ENCODE measurements at regions not wholly inside any gene's neighbourhood (a gene's known extent, or its start where the extent isn't known, plus 50 kb on each side); places are given as distances from the start of the nearest gene placed in this dataset.

DNA sequence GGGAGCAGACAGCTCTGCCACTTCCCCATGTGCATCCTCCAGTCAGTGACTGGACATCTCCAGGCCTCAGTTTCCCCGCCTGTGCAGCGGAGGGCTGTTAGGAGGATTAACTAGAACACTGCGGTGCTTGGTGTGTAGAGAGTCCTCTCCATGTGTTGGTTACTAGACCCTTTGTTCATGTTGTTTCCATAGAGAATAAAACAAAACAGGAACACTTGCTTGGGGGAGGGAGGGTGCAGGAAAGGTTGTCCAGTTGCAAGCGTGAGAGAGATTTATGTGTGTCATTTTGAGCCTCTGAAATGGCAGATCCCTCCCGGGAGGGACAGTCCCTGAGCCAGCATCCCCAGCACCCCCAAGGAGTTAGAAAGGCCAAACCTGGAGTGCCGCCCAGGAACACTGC, 184.0 kb upstream of the LYSMD4 start:
- H3K9me3 ChIP-seq (ENCODE audit: control insufficient read depth in 4 of 4, low read length in 3 of 4): no peaks in the 10 kb centered on the region
- no peaks in the 10 kb centered on the region for H3K27me3 ChIP-seq (ENCODE audit: control insufficient read depth in 4 of 4, insufficient read depth in 4 of 4, low read length in 3 of 4)
- no peak overlapping the region for H3K4me3 ChIP-seq (ENCODE audit: low read depth in 1 of 3, low read length in 3 of 3)
- H3K9ac ChIP-seq (ENCODE audit: low read depth in 1 of 2, low read length in 2 of 2): no peak overlapping the region
- DNase-seq (ENCODE audit: low spot score): no peak
- no peaks in the 10 kb centered on the region for H3K36me3 ChIP-seq (ENCODE audit: control insufficient read depth in 4 of 4, insufficient read depth in 3 of 4, low read depth in 1 of 4, low read length in 3 of 4)
- WGBS: 76% methylated on average over 6 of the region's 6 CpGs
- no peak for TF ChIP-seq JUND (IDR thresholded peaks at IDR 0.05)
- TF ChIP-seq, protein P1, sequence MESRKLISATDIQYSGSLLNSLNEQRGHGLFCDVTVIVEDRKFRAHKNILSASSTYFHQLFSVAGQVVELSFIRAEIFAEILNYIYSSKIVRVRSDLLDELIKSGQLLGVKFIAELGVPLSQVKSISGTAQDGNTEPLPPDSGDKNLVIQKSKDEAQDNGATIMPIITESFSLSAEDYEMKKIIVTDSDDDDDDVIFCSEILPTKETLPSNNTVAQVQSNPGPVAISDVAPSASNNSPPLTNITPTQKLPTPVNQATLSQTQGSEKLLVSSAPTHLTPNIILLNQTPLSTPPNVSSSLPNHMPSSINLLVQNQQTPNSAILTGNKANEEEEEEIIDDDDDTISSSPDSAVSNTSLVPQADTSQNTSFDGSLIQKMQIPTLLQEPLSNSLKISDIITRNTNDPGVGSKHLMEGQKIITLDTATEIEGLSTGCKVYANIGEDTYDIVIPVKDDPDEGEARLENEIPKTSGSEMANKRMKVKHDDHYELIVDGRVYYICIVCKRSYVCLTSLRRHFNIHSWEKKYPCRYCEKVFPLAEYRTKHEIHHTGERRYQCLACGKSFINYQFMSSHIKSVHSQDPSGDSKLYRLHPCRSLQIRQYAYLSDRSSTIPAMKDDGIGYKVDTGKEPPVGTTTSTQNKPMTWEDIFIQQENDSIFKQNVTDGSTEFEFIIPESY (IDR thresholded peaks at IDR 0.05): no peak
- no peak for TF ChIP-seq NR2F2 (IDR thresholded peaks at IDR 0.05)
- no peak for TF ChIP-seq TAF1 (conservative IDR thresholded peaks at IDR 0.05)
- TF ChIP-seq RAD21 (IDR thresholded peaks at IDR 0.05): no peak
- no peak for TF ChIP-seq EGR1 (IDR thresholded peaks at IDR 0.05; ENCODE audit: low read depth in 2 of 2)
- TF ChIP-seq, protein P2, sequence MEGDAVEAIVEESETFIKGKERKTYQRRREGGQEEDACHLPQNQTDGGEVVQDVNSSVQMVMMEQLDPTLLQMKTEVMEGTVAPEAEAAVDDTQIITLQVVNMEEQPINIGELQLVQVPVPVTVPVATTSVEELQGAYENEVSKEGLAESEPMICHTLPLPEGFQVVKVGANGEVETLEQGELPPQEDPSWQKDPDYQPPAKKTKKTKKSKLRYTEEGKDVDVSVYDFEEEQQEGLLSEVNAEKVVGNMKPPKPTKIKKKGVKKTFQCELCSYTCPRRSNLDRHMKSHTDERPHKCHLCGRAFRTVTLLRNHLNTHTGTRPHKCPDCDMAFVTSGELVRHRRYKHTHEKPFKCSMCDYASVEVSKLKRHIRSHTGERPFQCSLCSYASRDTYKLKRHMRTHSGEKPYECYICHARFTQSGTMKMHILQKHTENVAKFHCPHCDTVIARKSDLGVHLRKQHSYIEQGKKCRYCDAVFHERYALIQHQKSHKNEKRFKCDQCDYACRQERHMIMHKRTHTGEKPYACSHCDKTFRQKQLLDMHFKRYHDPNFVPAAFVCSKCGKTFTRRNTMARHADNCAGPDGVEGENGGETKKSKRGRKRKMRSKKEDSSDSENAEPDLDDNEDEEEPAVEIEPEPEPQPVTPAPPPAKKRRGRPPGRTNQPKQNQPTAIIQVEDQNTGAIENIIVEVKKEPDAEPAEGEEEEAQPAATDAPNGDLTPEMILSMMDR (IDR thresholded peaks at IDR 0.05; ENCODE audit: low read depth, low read length, missing input control): no peak
- no peak for TF ChIP-seq HNF4G (IDR thresholded peaks at IDR 0.05)
- TF ChIP-seq GABPA (IDR thresholded peaks at IDR 0.05 in 1 of 2, conservative IDR thresholded peaks at IDR 0.05 in 1 of 2): no peak
- TF ChIP-seq, protein P3, sequence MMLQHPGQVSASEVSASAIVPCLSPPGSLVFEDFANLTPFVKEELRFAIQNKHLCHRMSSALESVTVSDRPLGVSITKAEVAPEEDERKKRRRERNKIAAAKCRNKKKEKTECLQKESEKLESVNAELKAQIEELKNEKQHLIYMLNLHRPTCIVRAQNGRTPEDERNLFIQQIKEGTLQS (IDR thresholded peaks at IDR 0.05): no peak
- TF ChIP-seq RXRA (IDR thresholded peaks at IDR 0.05): no peak
- TF ChIP-seq, protein P4, sequence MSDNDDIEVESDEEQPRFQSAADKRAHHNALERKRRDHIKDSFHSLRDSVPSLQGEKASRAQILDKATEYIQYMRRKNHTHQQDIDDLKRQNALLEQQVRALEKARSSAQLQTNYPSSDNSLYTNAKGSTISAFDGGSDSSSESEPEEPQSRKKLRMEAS (IDR thresholded peaks at IDR 0.05): no peak
- TF ChIP-seq SP1 (IDR thresholded peaks at IDR 0.05): no peak
- no peaks in the 10 kb centered on the region for H3K4me1 ChIP-seq (ENCODE audit: control insufficient read depth in 4 of 4, insufficient read depth in 4 of 4, low read length in 3 of 4)
- H3K27ac ChIP-seq (ENCODE audit: low read depth in 1 of 2, low read length in 2 of 2): no peak overlapping the region

DNA sequence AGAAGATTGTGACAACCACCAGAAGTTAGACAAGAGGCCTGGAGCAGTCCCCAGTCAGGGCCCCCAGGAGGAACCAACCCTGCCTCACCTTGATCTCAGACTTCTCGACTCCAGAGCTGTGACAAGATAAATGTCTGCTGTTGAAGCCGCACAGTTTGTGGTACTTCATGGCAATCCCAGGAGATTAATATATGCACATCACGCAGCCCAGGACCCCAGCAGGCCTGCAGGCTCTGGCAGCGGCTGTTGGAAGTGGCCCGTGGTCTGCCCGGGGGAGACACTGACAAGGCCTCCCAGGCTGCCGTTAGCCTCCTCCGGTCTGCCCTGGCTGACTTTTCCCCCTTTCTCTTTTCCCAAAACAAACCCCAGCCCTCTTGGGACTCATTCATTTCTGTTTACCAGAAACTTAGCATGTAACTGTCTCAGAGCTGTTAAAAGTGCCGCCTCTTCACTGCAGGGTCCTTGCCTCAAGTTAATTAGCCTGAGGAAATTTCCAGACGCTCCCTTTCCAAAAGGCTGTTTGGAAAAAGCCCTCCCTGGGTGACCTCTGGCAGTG, 183.5 kb upstream of the LYSMD4 start:
- 75% methylated on average over 10 of the region's 10 CpGs for WGBS
- Histone ChIP-seq H3K4me1 (ENCODE audit: control insufficient read depth in 4 of 4, insufficient read depth in 4 of 4, low read length in 3 of 4) (no peaks in the 10 kb centered on the region), H3K36me3 (ENCODE audit: control insufficient read depth in 4 of 4, insufficient read depth in 3 of 4, low read depth in 1 of 4, low read length in 3 of 4) (no peaks in the 10 kb centered on the region), H3K27me3 (ENCODE audit: control insufficient read depth in 4 of 4, insufficient read depth in 4 of 4, low read length in 3 of 4) (no peaks in the 10 kb centered on the region), H3K4me3 (ENCODE audit: low read depth in 1 of 3, low read length in 3 of 3) (no peak overlapping the region), H3K27ac (ENCODE audit: low read depth in 1 of 2, low read length in 2 of 2) (no peak overlapping the region), H3K9me3 (ENCODE audit: control insufficient read depth in 4 of 4, low read length in 3 of 4) (no peaks in the 10 kb centered on the region), H3K9ac (ENCODE audit: low read depth in 1 of 2, low read length in 2 of 2) (no peak overlapping the region)
- DNase-seq (ENCODE audit: low spot score): no peak
- no peak for TF ChIP-seq EGR1 (IDR thresholded peaks at IDR 0.05; ENCODE audit: low read depth in 2 of 2)

DNA sequence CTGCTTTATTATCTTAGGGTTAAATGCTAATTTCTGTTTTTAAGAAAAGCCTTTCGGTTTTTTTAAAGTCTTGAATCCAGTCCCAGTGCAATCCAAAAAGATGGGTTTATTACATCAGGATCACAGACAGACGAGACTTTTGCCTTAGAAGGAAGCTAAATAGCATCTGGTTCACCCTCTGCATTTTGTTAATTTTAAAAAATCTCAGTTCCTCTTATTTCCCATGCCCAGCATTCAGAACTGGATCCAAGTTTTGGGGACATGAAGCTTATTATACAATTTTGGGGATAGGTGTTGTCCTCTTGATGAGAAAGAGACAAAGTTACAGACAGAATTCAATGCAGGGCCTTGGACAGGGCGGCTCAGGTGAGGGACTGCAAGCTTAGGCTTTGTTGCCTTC, 181.5 kb upstream of the LYSMD4 start:
- no peaks in the 10 kb centered on the region for H3K36me3 ChIP-seq (ENCODE audit: control insufficient read depth in 4 of 4, insufficient read depth in 3 of 4, low read depth in 1 of 4, low read length in 3 of 4)
- no peaks in the 10 kb centered on the region for H3K9me3 ChIP-seq (ENCODE audit: control insufficient read depth in 4 of 4, low read length in 3 of 4)
- no peak overlapping the region for H3K9ac ChIP-seq (ENCODE audit: low read depth in 1 of 2, low read length in 2 of 2)
- H3K27ac ChIP-seq (ENCODE audit: low read depth in 1 of 2, low read length in 2 of 2): no peak overlapping the region
- 86% methylated on average over 3 of the region's 3 CpGs for WGBS
- H3K4me1 ChIP-seq (ENCODE audit: control insufficient read depth in 4 of 4, insufficient read depth in 4 of 4, low read length in 3 of 4): no peaks in the 10 kb centered on the region
- H3K4me3 ChIP-seq (ENCODE audit: low read depth in 1 of 3, low read length in 3 of 3): no peak overlapping the region
- DNase-seq (ENCODE audit: low spot score): no peak
- no peaks in the 10 kb centered on the region for H3K27me3 ChIP-seq (ENCODE audit: control insufficient read depth in 4 of 4, insufficient read depth in 4 of 4, low read length in 3 of 4)
- TF ChIP-seq SP1 (IDR thresholded peaks at IDR 0.05) (no peak), HNF4A (conservative IDR thresholded peaks at IDR 0.05) (no peak), HNF4G (IDR thresholded peaks at IDR 0.05) (no peak), RAD21 (IDR thresholded peaks at IDR 0.05) (no peak), JUND (IDR thresholded peaks at IDR 0.05) (no peak), FOXA2 (IDR thresholded peaks at IDR 0.05) (no peak), GABPA (IDR thresholded peaks at IDR 0.05 in 1 of 2, conservative IDR thresholded peaks at IDR 0.05 in 1 of 2) (no peak), RXRA (IDR thresholded peaks at IDR 0.05) (no peak)
- TF ChIP-seq, protein P4 (IDR thresholded peaks at IDR 0.05): no peak
- TF ChIP-seq, protein P5, sequence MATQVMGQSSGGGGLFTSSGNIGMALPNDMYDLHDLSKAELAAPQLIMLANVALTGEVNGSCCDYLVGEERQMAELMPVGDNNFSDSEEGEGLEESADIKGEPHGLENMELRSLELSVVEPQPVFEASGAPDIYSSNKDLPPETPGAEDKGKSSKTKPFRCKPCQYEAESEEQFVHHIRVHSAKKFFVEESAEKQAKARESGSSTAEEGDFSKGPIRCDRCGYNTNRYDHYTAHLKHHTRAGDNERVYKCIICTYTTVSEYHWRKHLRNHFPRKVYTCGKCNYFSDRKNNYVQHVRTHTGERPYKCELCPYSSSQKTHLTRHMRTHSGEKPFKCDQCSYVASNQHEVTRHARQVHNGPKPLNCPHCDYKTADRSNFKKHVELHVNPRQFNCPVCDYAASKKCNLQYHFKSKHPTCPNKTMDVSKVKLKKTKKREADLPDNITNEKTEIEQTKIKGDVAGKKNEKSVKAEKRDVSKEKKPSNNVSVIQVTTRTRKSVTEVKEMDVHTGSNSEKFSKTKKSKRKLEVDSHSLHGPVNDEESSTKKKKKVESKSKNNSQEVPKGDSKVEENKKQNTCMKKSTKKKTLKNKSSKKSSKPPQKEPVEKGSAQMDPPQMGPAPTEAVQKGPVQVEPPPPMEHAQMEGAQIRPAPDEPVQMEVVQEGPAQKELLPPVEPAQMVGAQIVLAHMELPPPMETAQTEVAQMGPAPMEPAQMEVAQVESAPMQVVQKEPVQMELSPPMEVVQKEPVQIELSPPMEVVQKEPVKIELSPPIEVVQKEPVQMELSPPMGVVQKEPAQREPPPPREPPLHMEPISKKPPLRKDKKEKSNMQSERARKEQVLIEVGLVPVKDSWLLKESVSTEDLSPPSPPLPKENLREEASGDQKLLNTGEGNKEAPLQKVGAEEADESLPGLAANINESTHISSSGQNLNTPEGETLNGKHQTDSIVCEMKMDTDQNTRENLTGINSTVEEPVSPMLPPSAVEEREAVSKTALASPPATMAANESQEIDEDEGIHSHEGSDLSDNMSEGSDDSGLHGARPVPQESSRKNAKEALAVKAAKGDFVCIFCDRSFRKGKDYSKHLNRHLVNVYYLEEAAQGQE (IDR thresholded peaks at IDR 0.05): no peak
- TF ChIP-seq, protein P3 (IDR thresholded peaks at IDR 0.05): no peak
- TF ChIP-seq, protein P2 (IDR thresholded peaks at IDR 0.05; ENCODE audit: low read depth, low read length, missing input control): no peak

Measured in liver (tissue), 8 donors.